Activated CD8-positive, alpha-beta memory T cell treated with anti-CD3 and anti-CD28 coated beads, Interleukin-2, amount 50 U/mL, for 1 hour (primary cell): ENCODE measurements at regions not wholly inside any gene's neighbourhood (a gene's known extent, or its start where the extent isn't known, plus 50 kb on each side); places are given as distances from the start of the nearest gene placed in this dataset.

Source experiments
- DNase-seq: peaks from one replicate; pipeline ENCODE4 v3.0.0-alpha.2; 2020; ENCODE audit errors: extremely low read depth

GRCh38 chr11:32267679-32268187, 167.6 kb downstream of the WT1 start:
- no peak for DNase-seq

GRCh38 chr11:32273931-32274330, 161.4 kb downstream of the WT1 start:
- DNase-seq: no peak

GRCh38 chr11:32279672-32280071, 155.7 kb downstream of the WT1 start:
- no peak for DNase-seq

- DNase-seq: no peak
These were observed 155.0 kb downstream of the WT1 start for GRCh38 chr11:32280339-32280738.

- DNase-seq: no peak
These were observed 147.1 kb downstream of the WT1 start for GRCh38 chr11:32288276-32288675.

- no peak for DNase-seq
These were observed 145.6 kb downstream of the WT1 start for GRCh38 chr11:32289701-32290100.

- DNase-seq: no peak
These were observed 144.6 kb downstream of the WT1 start for GRCh38 chr11:32290783-32291182.

GRCh38 chr11:32297611-32298011, 137.7 kb downstream of the WT1 start:
- no peak for DNase-seq

- DNase-seq: no peak
These were observed 132.5 kb downstream of the WT1 start for GRCh38 chr11:32302826-32303225.

- DNase-seq: no peak
These were observed 130.8 kb downstream of the WT1 start for GRCh38 chr11:32304521-32304920.

GRCh38 chr11:32305460-32305859, 129.9 kb downstream of the WT1 start:
- DNase-seq: no peak

- DNase-seq: no peak
These were observed 127.9 kb downstream of the WT1 start for GRCh38 chr11:32307471-32307870.

- DNase-seq: no peak
These were observed 127.4 kb downstream of the WT1 start for GRCh38 chr11:32307913-32308312.

GRCh38 chr11:32309530-32310213, 125.7 kb downstream of the WT1 start:
- DNase-seq: no peak

- DNase-seq: no peak
These were observed 125.1 kb downstream of the WT1 start for GRCh38 chr11:32310214-32310601.

GRCh38 chr11:32311346-32312065, 123.8 kb downstream of the WT1 start:
- no peak for DNase-seq

GRCh38 chr11:32312206-32312817, 123.0 kb downstream of the WT1 start:
- DNase-seq: no peak

- DNase-seq: no peak
These were observed 122.4 kb downstream of the WT1 start for GRCh38 chr11:32312865-32313403.

- no peak for DNase-seq
These were observed 121.9 kb downstream of the WT1 start for GRCh38 chr11:32313477-32313876.

GRCh38 chr11:32315121-32315520, 120.2 kb downstream of the WT1 start:
- no peak for DNase-seq

- DNase-seq: no peak
These were observed 119.1 kb downstream of the WT1 start for GRCh38 chr11:32316232-32316631.

- DNase-seq: no peak
These were observed 118.3 kb downstream of the WT1 start for GRCh38 chr11:32316858-32317642.
